ENCODE measurements at regions not wholly inside any gene's neighbourhood (a gene's known extent, or its start where the extent isn't known, plus 50 kb on each side); places are given as distances from the start of the nearest gene placed in this dataset.
"Not testable (repeated sequence)": the region's sequence is repeated elsewhere in the genome, so short reads cannot be mapped to it uniquely, and the experiment has no call there.

DNA sequence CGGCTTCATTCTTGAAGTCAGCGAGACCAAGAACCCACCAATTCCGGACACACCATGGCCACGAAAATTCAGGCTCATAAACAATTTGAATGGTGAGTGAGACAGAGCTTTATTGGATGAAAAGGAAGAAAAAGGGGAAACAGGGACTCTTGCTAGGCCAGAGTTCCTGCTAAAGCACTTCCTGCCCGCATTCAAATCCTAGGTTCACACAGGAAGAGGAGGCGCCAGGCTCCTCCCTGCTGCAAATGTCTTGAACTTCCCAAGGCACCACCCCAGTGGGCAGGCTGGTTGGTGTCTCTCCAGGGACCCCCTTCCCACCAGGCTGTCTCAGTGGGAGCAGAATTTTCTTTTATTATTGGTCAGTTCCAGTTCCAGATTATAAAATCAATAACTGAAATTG lies 121.2 kb downstream of the FSCB start:
- no peak for DNase-seq (ENCODE audit: low spot score)

DNA sequence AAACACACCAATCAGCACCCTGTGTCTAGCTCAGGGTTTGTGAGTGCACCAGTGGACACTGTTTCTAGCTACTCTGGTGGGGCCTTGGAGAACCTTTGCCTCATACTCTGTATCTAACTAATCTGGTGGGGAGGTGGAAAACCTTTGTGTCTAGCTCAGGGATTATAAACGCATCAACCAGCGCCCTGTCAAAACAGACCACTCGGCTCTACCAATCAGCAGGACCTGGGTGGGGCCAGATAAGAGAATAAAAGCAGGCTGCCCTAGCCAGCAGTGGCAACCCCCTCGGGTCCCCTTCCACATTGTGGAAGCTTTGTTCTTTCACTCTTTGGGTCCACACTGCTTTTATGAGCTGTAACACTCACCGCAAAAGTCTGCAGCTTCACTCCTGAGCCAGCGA lies 121.8 kb downstream of the FSCB start:
- DNase-seq (ENCODE audit: low spot score), result not testable (repeated sequence)

DNA sequence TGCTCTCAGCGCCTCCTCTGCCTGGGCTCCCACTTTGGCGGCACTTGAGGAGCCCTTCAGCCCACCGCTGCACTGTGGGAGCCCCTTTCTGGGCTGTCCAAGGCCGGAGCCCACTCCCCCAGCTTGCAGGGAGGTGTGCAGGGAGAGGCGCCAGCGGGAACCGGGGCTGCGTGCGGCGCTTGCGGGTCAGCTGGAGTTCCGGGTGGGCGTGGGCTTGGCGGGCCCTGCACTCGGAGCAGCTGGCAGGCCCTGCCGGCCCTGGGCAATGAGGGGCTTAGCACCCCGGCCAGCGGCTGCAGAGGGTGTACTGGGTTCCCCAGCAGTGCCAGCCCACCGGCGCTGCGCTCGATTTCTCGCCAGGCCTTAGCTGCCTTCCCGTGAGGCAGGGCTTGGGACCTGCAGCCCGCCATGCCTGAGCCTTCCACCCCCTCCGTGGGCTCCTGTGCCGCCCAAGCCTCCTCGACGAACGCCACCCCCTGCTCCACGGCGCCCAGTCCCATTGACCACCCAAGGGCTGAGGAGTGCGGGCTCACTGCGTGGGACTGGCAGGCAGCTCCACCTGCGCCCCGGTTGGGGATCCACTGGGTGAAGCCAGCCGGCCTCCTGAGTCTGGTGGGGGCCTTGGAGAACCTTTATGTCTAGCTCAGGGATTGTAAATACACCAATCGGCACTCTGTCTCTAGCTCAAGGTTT lies 122.3 kb downstream of the FSCB start:
- not testable (repeated sequence) for DNase-seq (ENCODE audit: low spot score)

DNA sequence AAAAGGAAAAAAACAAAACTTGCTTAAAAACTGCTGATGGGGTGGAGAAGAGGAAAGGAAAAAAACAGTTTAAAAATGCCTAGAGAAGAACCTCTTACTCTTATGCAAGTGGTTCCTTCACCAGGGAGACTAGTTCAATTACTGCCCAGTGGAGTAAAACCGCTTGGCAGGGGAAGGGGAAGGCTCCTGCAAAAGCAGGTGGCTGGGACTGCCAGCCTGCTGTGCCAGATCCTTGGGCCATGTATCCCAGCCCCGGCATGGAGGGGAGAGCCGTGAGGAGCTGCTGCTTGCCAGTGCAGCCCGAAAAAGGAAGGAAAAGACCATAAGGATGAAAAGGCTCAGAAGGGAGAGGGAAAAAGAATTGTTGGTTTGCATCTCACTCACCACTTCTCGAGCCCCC lies 123.0 kb downstream of the FSCB start:
- DNase-seq (ENCODE audit: low spot score), result no peak

GRCh38 chr14:44383636-44384035 lies 123.4 kb downstream of the FSCB start:
- no peak for DNase-seq (ENCODE audit: low spot score)

GRCh38 chr14:44379292-44379977 lies 127.6 kb downstream of the FSCB start:
- DNase-seq (ENCODE audit: low spot score), result no peak

- DNase-seq (ENCODE audit: low spot score), result no peak
Observed at GRCh38 chr14:44374906-44375305, 132.2 kb downstream of the FSCB start.

GRCh38 chr14:44372807-44373489 lies 134.1 kb downstream of the FSCB start:
- DNase-seq (ENCODE audit: low spot score), result no peak

GRCh38 chr14:44372231-44372630 lies 134.9 kb downstream of the FSCB start:
- DNase-seq (ENCODE audit: low spot score), result no peak

DNA sequence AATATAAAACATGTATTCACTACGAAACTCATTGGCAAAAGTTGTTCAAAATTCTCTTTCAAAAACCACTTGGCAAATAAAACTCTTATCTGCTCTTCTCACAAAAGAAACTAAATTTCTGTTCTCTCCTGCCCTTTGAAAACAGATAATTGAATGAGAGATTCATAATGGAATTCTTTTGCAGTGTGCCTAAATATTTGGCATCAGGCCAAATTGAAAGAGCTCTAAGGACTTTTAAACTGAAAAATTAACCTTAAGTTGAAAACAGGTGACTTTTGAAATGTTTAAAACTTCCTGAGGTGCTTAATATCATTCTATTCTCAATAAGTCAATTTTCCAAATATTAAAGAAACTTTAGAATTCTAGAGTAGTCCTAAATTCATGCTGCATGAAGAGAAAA lies 136.4 kb downstream of the FSCB start:
- DNase-seq (ENCODE audit: low spot score), result no peak

- DNase-seq (ENCODE audit: low spot score), result no peak
Observed at GRCh38 chr14:44369401-44370123, 137.5 kb downstream of the FSCB start.

DNA sequence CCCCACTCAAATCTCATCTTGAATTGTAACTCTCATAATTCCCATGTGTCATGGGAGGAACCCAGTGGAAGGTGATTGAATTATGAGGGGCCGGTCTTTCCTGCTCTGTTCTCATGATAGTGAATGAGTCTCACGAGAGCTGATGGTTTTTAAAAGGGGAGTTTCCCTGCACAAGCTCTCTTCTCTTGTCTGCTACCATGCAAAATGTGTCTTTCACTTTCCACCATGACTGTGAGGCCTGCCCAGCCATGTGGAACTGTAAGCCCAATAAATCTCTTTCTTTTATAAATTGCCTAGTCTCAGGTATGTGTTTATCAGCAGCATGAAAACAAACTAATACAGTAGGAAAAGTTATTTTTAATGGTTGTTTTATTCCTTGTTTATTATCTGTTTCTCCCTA lies 146.0 kb downstream of the FSCB start:
- DNase-seq (ENCODE audit: low spot score), result no peak

DNA sequence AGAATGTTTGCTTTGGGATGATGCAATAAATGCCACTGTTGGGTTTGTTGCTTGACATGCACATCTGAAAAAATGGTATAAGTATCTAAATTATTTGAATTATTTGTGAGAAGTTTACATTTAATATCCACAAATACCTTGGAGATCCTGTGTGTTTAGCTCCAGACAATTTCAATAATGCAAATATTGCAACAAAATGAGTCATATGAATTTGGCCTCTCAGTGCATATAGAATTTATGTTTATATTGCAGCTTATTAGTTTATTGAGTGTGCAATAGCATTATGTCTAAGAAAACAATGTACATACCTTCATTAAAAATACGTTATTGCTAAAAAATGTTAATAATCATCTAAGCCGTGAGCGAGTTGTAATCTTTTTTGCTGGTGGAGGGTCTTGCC lies 153.3 kb downstream of the FSCB start:
- DNase-seq (ENCODE audit: low spot score), result no peak

GRCh38 chr14:44352201-44352600 lies 154.9 kb downstream of the FSCB start:
- DNase-seq (ENCODE audit: low spot score), result no peak

DNA sequence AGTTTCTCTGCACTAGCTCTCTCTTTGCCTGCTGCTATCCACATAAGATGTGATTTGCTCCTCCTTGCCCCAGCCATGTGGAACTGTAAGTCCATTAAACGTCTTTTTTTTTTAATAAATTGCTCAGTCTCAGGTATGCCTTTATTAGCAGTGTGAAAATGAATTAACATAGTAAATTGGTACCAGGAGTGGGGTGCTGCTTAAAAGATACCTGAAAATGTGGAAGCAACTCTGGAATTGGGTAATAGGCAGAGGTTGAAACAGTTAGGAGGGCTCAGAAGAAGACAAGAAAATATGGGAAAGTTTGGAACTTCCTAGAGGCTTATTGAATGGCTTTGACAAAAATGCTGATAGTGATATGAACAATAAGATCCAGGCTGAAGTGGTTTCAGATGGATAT lies 159.8 kb downstream of the FSCB start:
- DNase-seq (ENCODE audit: low spot score), result no peak

DNA sequence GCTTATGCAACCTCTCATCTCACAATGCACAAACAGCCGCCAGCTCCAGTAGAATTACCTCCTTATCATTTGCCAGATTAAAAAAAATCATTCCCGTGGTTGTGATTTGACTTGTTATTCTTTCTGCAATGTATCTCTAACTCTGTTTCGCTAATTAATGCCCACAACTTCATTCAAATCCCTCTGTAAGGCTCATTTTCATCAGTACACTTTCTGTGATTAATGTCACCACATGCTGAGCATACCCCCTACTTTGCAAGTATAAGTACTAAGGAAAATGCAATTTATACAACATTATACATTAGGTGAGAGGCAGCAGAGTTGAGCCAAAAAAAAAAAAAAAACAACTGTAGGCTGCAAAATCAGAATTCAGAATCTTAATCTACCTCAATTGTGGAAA lies 166.0 kb downstream of the FSCB start:
- no peak for DNase-seq (ENCODE audit: low spot score)

GRCh38 chr14:44339862-44340261 lies 167.2 kb downstream of the FSCB start:
- no peak for DNase-seq (ENCODE audit: low spot score)

DNA sequence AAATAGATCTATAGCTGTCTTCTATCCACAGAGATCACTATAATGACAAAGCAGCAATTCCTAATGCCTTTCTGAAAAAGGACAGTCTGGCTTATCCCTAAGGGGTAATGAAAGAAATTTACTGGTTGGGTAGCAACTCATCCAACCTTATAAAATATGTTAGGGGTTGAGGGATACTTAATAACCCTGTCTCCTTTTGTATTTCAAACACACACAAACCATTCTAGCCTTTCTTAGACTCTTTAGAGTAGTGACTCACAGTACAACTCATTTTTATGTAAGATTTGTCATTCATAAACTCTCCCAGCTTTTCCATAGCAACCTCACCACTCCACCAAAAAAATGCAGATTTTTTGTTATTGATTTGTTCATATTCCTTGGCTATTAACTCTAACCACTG lies 167.9 kb downstream of the FSCB start:
- DNase-seq (ENCODE audit: low spot score), result no peak

DNA sequence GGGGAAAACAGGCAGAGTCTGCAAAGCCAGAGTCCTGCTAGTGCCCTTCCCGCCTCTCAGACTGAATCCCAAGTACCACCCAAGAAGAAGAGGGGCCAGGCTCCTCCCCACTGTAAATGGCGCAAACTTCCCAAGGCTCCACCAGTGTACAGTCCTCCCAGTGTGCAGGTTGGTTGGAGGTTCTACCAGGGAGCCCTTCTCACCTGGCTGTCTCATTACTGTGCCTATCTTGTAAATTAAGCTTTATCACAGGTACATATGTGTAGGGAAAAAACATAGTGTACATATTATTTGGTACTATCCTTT lies 189.7 kb downstream of the FSCB start:
- no peak for DNase-seq (ENCODE audit: low spot score)

GRCh38 chr14:44316647-44317440 lies 190.2 kb downstream of the FSCB start:
- DNase-seq (ENCODE audit: low spot score), result peak; percentile 39

- no peak for DNase-seq (ENCODE audit: low spot score)
Observed at GRCh38 chr14:44309331-44309730, 197.8 kb downstream of the FSCB start.

DNA sequence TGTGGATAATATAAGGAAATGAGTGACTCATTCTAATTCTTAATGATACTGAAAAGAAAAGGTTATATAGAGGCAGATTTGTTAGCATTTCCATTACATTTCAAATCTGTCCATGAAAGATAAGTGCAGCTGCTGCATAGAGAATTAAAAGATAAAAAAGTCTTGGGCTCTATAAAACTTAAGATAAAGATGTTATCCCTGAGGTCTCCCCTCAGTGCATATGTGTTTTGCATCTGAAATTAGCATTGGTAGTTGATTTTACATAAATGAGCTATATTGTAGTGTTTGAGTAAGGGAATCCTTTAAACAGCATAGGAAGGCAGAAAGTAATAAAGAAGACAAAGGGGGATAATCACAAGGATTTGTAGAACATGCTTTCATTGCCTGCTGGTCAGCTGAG lies 206.2 kb downstream of the FSCB start:
- DNase-seq (ENCODE audit: low spot score), result no peak
